Psoas muscle (tissue), 7 donors: ENCODE measurements at regions not wholly inside any gene's neighbourhood (a gene's known extent, or its start where the extent isn't known, plus 50 kb on each side); places are given as distances from the start of the nearest gene placed in this dataset.

Experiments
- ATAC-seq, 4 donors: fragments of 200-7000 bp; cut with Tn5 transposase; one replicate each; pipeline ENCODE4 v1.9.1; 2020; ENCODE audit warnings: moderate library complexity in 3 of 4, mild to moderate bottlenecking in 2 of 4
- DNase-seq, 2 donors: peaks; one replicate each; pipeline ENCODE4 v3.0.0-alpha.2; 2020
- H3K27ac ChIP-seq: fragments of 200-600 bp; one replicate; pipeline ENCODE4 v1.8.0; 2022
- H3K27me3 ChIP-seq, 3 donors: fragments of 200-600 bp in 1 of 3; one replicate each; pipeline versions ENCODE4 v1.6.1 to v1.8.0; 2013 to 2022; ENCODE audit warnings: low read length in 2 of 3, mild to moderate bottlenecking in 2 of 3, moderate library complexity in 1 of 3; ENCODE audit not compliant: insufficient read depth in 3 of 3
- H3K36me3 ChIP-seq, 2 donors: fragments of 200-600 bp in 1 of 2; one replicate each; pipeline versions ENCODE4 v1.6.1 to v1.8.0; 2013 to 2022; ENCODE audit warnings: low read depth in 1 of 2, mild to moderate bottlenecking in 1 of 2, moderate library complexity in 1 of 2; ENCODE audit not compliant: insufficient read depth in 1 of 2
- H3K4me1 ChIP-seq: fragments of 200-600 bp; one replicate; pipeline ENCODE4 v1.8.0; 2022
- H3K4me3 ChIP-seq: fragments of 200-600 bp; one replicate; pipeline ENCODE4 v1.8.0; 2022; ENCODE audit warnings: mild to moderate bottlenecking
- H3K9me3 ChIP-seq: fragments of 200-600 bp; one replicate; pipeline ENCODE4 v1.8.0; 2022
- CTCF ChIP-seq: fragments of 200-600 bp; IDR thresholded peaks from one replicate; pipeline ENCODE4 v1.8.0; 2022; ENCODE audit warnings: antibody characterized with exemption
- WGBS, 3 donors: extraction: QIAGEN DNeasy Blood & Tissue Kit; methylation state at CpG; one replicate each; pipeline versions ENCODE4 v1.1.6 to v1.1.7; 2013; 5-methylcytosine and 5-hydroxymethylcytosine counted together
- intact Hi-C, 2 donors: fragments of 100-400 bp; cut with DNase I; formaldehyde crosslinking; loops; one replicate each; pipeline versions ENCODE4 v1.11.0 to v1.14.2; 2022
- donor health status: healthy with polysubstance abuse.
- donor health status: DM: no; HTN: no; CAD: no; lungs with moderate emphysema.
- donor health status: Bipolar disorder and iron deficiency.
- donor health status: healthy.
- donor health status: DM: yes; HTN: yes; CAD: no.
- donor health status: DM: no; HTN: no; CAD: no.
- donor health status: DM: yes; HTN: yes; CAD: no.

GRCh38 chr5:62011089-62011664, 294.8 kb upstream of the KIF2A start:
- Histone ChIP-seq H3K36me3 (no peaks in the 10 kb centered on the region), H3K27ac (no peak overlapping the region), H3K4me1 (no peaks in the 10 kb centered on the region), H3K27me3 (no peaks in the 10 kb centered on the region), H3K9me3 (no peaks in the 10 kb centered on the region), H3K4me3 (no peak overlapping the region)
- WGBS, 3 donors: 55 to 65% (median 65%) methylated on average over 5 of the region's 5 CpGs
- ATAC-seq (no peak), DNase-seq (no peak)
- intact Hi-C loops: no loop called here
- no peak for TF ChIP-seq CTCF

GRCh38 chr5:62017092-62017491, 288.9 kb upstream of the KIF2A start:
- TF ChIP-seq CTCF: no peak
- Histone ChIP-seq H3K4me1 (no peaks in the 10 kb centered on the region), H3K36me3 (no peaks in the 10 kb centered on the region), H3K27me3 (no peaks in the 10 kb centered on the region), H3K27ac (no peak overlapping the region), H3K9me3 (no peaks in the 10 kb centered on the region), H3K4me3 (no peak overlapping the region)
- intact Hi-C loops: no loop called here
- ATAC-seq (no peak), DNase-seq (no peak)
- WGBS, 3 donors: 77 to 91% (median 82%) methylated on average over 1 of the region's 1 CpG

DNA sequence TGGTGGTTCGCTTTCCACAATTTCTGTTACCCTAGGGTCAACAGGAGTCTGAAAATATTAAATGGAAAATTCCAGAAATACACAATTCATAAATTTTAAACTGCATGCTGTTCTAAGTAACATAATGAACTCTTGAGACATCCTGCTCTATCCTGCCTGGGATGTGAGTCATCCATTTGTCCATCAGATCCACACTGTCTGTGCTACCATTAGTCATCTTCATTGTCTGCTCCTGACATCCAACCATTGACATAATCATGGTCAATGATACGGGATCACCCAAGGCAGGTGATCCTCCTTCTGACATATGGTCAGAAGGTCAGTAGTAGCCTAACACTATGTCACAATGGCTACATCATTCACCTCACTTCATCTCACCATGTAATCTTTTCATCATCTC, 276.7 kb upstream of the KIF2A start:
- DNase-seq: no peak
- no peak for ATAC-seq
- WGBS, 3 donors: 68 to 77% (median 69%) methylated on average over 2 of the region's 2 CpGs

DNA sequence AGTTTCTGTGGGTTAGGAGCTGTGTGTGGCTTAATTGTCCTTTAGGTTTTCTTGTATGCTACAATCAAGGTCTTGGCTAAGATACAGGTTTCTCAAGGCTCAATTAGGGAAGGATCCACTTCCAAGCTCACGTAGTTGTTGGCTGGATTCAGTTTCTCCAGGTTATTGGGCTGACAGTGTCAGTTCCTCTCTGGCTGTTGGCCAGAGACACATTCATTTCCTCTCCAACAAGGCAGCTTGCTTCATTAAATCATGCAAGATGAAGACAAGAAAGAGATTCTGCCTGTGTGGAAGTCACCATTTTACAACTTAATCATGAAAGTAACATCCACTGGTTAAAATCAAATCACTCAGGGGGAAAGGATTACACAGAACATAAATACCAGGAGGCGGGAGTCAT, 275.7 kb upstream of the KIF2A start:
- H3K27me3 ChIP-seq: no peaks in the 10 kb centered on the region
- TF ChIP-seq CTCF: no peak
- WGBS, 3 donors: 56 to 64% (median 58%) methylated on average over 2 of the region's 2 CpGs
- no peak overlapping the region for H3K27ac ChIP-seq
- H3K4me3 ChIP-seq: no peak overlapping the region
- ATAC-seq (no peak), DNase-seq (no peak)
- H3K4me1 ChIP-seq: no peaks in the 10 kb centered on the region
- H3K36me3 ChIP-seq: no peaks in the 10 kb centered on the region
- intact Hi-C loops: no loop called here
- no peaks in the 10 kb centered on the region for H3K9me3 ChIP-seq

More for the DNA sequence above, 276.7 kb upstream of the KIF2A start:
- Histone ChIP-seq H3K27me3 (no peaks in the 10 kb centered on the region), H3K27ac (no peak overlapping the region), H3K9me3 (no peaks in the 10 kb centered on the region), H3K4me1 (no peaks in the 10 kb centered on the region), H3K36me3 (no peaks in the 10 kb centered on the region), H3K4me3 (no peak overlapping the region)
- intact Hi-C loops: no loop called here
- no peak for TF ChIP-seq CTCF

- H3K27ac ChIP-seq: no peak overlapping the region
- H3K27me3 ChIP-seq: no peaks in the 10 kb centered on the region
- no peaks in the 10 kb centered on the region for H3K9me3 ChIP-seq
- DNase-seq (no peak), ATAC-seq (no peak)
- intact Hi-C loops: no loop called here
- WGBS, 3 donors: 90 to 98% (median 93%) methylated on average over 1 of the region's 1 CpG
- no peaks in the 10 kb centered on the region for H3K36me3 ChIP-seq
- H3K4me1 ChIP-seq: no peaks in the 10 kb centered on the region
- H3K4me3 ChIP-seq: no peak overlapping the region
- no peak for TF ChIP-seq CTCF
Observed at GRCh38 chr5:62038024-62038423, 268.0 kb upstream of the KIF2A start.
